ENCODE measurements at regions not wholly inside any gene's neighbourhood (a gene's known extent, or its start where the extent isn't known, plus 50 kb on each side); places are given as distances from the start of the nearest gene placed in this dataset.

DNA sequence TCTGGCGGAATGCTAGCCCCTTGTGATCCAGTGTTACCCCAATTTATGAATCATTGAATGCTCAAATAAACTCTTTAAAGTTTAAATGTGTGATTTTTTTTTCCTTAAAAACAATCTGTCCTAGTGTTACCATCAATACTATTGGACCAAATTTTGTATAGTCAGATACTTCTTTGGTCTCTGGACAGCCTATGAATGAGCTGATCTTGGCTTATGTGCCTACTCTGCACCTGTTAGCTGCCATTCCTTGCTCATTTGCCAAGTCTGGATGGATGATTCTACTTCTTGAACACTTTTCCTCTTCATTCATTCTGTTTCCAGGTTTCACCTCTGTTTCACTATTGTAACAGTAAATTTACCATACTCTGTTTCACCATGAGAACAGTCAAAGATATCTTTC lies 226.5 kb upstream of the ZBED5 start:
- Histone ChIP-seq H3K27me3 (ENCODE audit: insufficient read depth, low read length) (peaks cover 13% of the 10 kb centered on the region), H3K4me1 (ENCODE audit: insufficient read depth, low read length) (no peaks in the 10 kb centered on the region), H3K9me3 (ENCODE audit: insufficient read depth, low read depth, low read length) (no peaks in the 10 kb centered on the region), H3K36me3 (ENCODE audit: insufficient read depth, low read length) (no peaks in the 10 kb centered on the region), H4K20me1 (ENCODE audit: insufficient read depth, low read length) (no peaks in the 10 kb centered on the region), H3K4me2 (ENCODE audit: low read length) (no peak overlapping the region), H3K9ac (ENCODE audit: low read length) (no peak overlapping the region), H3K4me3 (ENCODE audit: insufficient read depth, low read depth, low read length) (no peak overlapping the region), H2AFZ (ENCODE audit: low read depth, low read length) (no peak overlapping the region), H3K27ac (ENCODE audit: low read depth, low read length) (no peak overlapping the region), H3K79me2 (ENCODE audit: insufficient read depth, low read length) (no peaks in the 10 kb centered on the region)
- H3K4me1 Mint-ChIP-seq (ENCODE audit: low read depth, unreplicated experiment), result peaks cover 22% of the 10 kb centered on the region
- H3K36me3 Mint-ChIP-seq (ENCODE audit: low read depth, unreplicated experiment), result no peaks in the 10 kb centered on the region
- peaks cover 12% of the 10 kb centered on the region for H3K27me3 Mint-ChIP-seq (ENCODE audit: low read depth, unreplicated experiment)
- no peak overlapping the region for H3K4me3 Mint-ChIP-seq (ENCODE audit: unreplicated experiment)
- FAIRE-seq (no peak), DNase-seq (ENCODE audit: low read depth) (no peak)
- no peak overlapping the region for H3K27ac Mint-ChIP-seq (ENCODE audit: unreplicated experiment)
- TF ChIP-seq, protein P1, sequence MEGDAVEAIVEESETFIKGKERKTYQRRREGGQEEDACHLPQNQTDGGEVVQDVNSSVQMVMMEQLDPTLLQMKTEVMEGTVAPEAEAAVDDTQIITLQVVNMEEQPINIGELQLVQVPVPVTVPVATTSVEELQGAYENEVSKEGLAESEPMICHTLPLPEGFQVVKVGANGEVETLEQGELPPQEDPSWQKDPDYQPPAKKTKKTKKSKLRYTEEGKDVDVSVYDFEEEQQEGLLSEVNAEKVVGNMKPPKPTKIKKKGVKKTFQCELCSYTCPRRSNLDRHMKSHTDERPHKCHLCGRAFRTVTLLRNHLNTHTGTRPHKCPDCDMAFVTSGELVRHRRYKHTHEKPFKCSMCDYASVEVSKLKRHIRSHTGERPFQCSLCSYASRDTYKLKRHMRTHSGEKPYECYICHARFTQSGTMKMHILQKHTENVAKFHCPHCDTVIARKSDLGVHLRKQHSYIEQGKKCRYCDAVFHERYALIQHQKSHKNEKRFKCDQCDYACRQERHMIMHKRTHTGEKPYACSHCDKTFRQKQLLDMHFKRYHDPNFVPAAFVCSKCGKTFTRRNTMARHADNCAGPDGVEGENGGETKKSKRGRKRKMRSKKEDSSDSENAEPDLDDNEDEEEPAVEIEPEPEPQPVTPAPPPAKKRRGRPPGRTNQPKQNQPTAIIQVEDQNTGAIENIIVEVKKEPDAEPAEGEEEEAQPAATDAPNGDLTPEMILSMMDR (IDR thresholded peaks at IDR 0.05; ENCODE audit: insufficient read depth, low read depth, low read length), result no peak
- no peak for TF ChIP-seq EZH2 (IDR thresholded peaks at IDR 0.05; ENCODE audit: insufficient read depth, low read length)
- H3K9me3 Mint-ChIP-seq (ENCODE audit: unreplicated experiment), result peaks cover 3% of the 10 kb centered on the region

DNA sequence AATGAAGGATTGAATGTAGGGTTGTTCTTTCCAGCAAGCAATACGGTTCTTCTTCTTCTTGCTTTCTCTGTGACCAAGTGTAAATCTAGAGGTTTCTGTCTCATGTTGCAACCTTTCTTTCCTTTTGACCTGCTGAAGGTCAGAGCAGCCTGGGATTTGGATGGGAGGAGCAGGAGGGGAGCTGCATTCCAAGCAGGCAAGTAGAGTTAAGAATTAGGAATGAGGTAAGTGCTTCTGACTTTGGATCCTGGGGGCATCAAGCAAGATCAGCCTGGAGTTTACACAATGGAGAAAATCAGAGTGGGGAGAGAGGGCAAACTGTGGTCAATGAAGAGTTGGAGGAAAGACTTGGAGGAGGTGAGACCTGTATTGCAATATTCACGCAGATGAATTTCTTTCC lies 225.6 kb upstream of the ZBED5 start:
- Histone ChIP-seq H3K4me2 (ENCODE audit: low read length) (no peak overlapping the region), H3K9me3 (ENCODE audit: insufficient read depth, low read depth, low read length) (no peaks in the 10 kb centered on the region), H4K20me1 (ENCODE audit: insufficient read depth, low read length) (no peaks in the 10 kb centered on the region), H3K4me1 (ENCODE audit: insufficient read depth, low read length) (no peaks in the 10 kb centered on the region), H3K9ac (ENCODE audit: low read length) (no peak overlapping the region), H2AFZ (ENCODE audit: low read depth, low read length) (no peak overlapping the region), H3K27ac (ENCODE audit: low read depth, low read length) (no peak overlapping the region), H3K4me3 (ENCODE audit: insufficient read depth, low read depth, low read length) (no peak overlapping the region), H3K36me3 (ENCODE audit: insufficient read depth, low read length) (no peaks in the 10 kb centered on the region), H3K27me3 (ENCODE audit: insufficient read depth, low read length) (peaks cover 13% of the 10 kb centered on the region), H3K79me2 (ENCODE audit: insufficient read depth, low read length) (no peaks in the 10 kb centered on the region)
- Mint-ChIP-seq H3K4me1 (ENCODE audit: low read depth, unreplicated experiment) (peaks cover 22% of the 10 kb centered on the region), H3K9me3 (ENCODE audit: unreplicated experiment) (peaks cover 3% of the 10 kb centered on the region), H3K27me3 (ENCODE audit: low read depth, unreplicated experiment) (peaks cover 19% of the 10 kb centered on the region), H3K36me3 (ENCODE audit: low read depth, unreplicated experiment) (no peaks in the 10 kb centered on the region), H3K27ac (ENCODE audit: unreplicated experiment) (no peak overlapping the region), H3K4me3 (ENCODE audit: unreplicated experiment) (no peak overlapping the region)
- TF ChIP-seq, protein P1 (IDR thresholded peaks at IDR 0.05; ENCODE audit: insufficient read depth, low read depth, low read length), result no peak
- TF ChIP-seq EZH2 (IDR thresholded peaks at IDR 0.05; ENCODE audit: insufficient read depth, low read length), result no peak
- FAIRE-seq, result no peak
- no peak for DNase-seq (ENCODE audit: low read depth)

DNA sequence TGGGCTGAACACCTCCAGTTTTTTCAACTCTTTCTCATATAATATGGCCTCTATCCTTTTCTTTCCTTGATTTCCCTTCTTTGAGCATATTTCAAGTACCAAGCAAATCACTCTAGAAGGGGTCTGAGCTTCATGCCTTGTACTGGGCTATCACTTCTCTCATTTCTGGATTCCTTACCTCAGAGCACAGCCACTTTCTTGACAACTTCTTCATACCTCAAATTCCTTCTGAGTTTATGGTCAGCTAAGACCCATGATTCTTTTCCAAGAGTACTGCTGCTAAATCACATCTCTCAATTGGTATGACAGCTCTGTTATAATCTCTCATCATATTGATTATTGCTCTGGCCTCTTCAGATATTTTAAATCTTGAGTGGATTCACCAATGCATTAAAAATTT lies 224.8 kb upstream of the ZBED5 start:
- H3K9me3 Mint-ChIP-seq (ENCODE audit: unreplicated experiment), result peaks cover 3% of the 10 kb centered on the region
- TF ChIP-seq, protein P1 (IDR thresholded peaks at IDR 0.05; ENCODE audit: insufficient read depth, low read depth, low read length), result no peak
- no peak for TF ChIP-seq EZH2 (IDR thresholded peaks at IDR 0.05; ENCODE audit: insufficient read depth, low read length)

More for the DNA sequence above, 224.8 kb upstream of the ZBED5 start:
- no peaks in the 10 kb centered on the region for H3K4me1 ChIP-seq (ENCODE audit: insufficient read depth, low read length)
- FAIRE-seq (no peak), DNase-seq (ENCODE audit: low read depth) (peak; percentile 12)
- Mint-ChIP-seq H3K4me3 (ENCODE audit: unreplicated experiment) (no peak overlapping the region), H3K27ac (ENCODE audit: unreplicated experiment) (no peak overlapping the region), H3K27me3 (ENCODE audit: low read depth, unreplicated experiment) (peaks cover 18% of the 10 kb centered on the region), H3K36me3 (ENCODE audit: low read depth, unreplicated experiment) (no peaks in the 10 kb centered on the region), H3K4me1 (ENCODE audit: low read depth, unreplicated experiment) (peaks cover 22% of the 10 kb centered on the region)
- no peaks in the 10 kb centered on the region for H3K9me3 ChIP-seq (ENCODE audit: insufficient read depth, low read depth, low read length)
- peaks cover 13% of the 10 kb centered on the region for H3K27me3 ChIP-seq (ENCODE audit: insufficient read depth, low read length)
- H3K79me2 ChIP-seq (ENCODE audit: insufficient read depth, low read length), result no peaks in the 10 kb centered on the region
- no peak overlapping the region for H3K4me2 ChIP-seq (ENCODE audit: low read length)
- H3K4me3 ChIP-seq (ENCODE audit: insufficient read depth, low read depth, low read length), result no peak overlapping the region
- no peaks in the 10 kb centered on the region for H4K20me1 ChIP-seq (ENCODE audit: insufficient read depth, low read length)
- H3K36me3 ChIP-seq (ENCODE audit: insufficient read depth, low read length), result no peaks in the 10 kb centered on the region
- no peak overlapping the region for H2AFZ ChIP-seq (ENCODE audit: low read depth, low read length)
- H3K9ac ChIP-seq (ENCODE audit: low read length), result no peak overlapping the region
- no peak overlapping the region for H3K27ac ChIP-seq (ENCODE audit: low read depth, low read length)
